Endothelial cell (in vitro differentiated cells): ENCODE measurements at regions not wholly inside any gene's neighbourhood (a gene's known extent, or its start where the extent isn't known, plus 50 kb on each side); places are given as distances from the start of the nearest gene placed in this dataset.

Source experiments
- DNase-seq: peaks from one replicate; pipeline ENCODE4 v3.0.0; 2021; ENCODE audit warnings: low spot score
- H3K27ac Mint-ChIP-seq: one replicate; pipeline ENCODE4 v1.8.0; 2021; ENCODE audit warnings: mixed read lengths, inconsistent platforms; ENCODE audit not compliant: unreplicated experiment
- H3K27me3 Mint-ChIP-seq: one replicate; pipeline ENCODE4 v1.8.0; 2021; ENCODE audit warnings: mild to moderate bottlenecking, moderate library complexity, mixed read lengths, inconsistent platforms; ENCODE audit not compliant: unreplicated experiment
- H3K36me3 Mint-ChIP-seq: one replicate; pipeline ENCODE4 v1.8.0; 2021; ENCODE audit warnings: mild to moderate bottlenecking, low read depth, mixed read lengths, inconsistent platforms; ENCODE audit not compliant: unreplicated experiment
- H3K4me1 Mint-ChIP-seq: one replicate; pipeline ENCODE4 v1.8.0; 2021; ENCODE audit warnings: mild to moderate bottlenecking, mixed read lengths, inconsistent platforms; ENCODE audit not compliant: unreplicated experiment
- H3K4me3 Mint-ChIP-seq: one replicate; pipeline ENCODE4 v1.8.0; 2021; ENCODE audit warnings: mild to moderate bottlenecking, mixed read lengths, inconsistent platforms; ENCODE audit not compliant: unreplicated experiment
- H3K9me3 Mint-ChIP-seq: one replicate; pipeline ENCODE4 v1.8.0; 2021; ENCODE audit warnings: mixed read lengths, inconsistent platforms; ENCODE audit not compliant: unreplicated experiment
- CTCF ChIP-seq: fragments of 200-600 bp; sonication (generic); IDR thresholded peaks from one replicate; pipeline ENCODE4 v1.5.0; 2021; ENCODE audit warnings: antibody characterized with exemption; ENCODE audit not compliant: unreplicated experiment

- Mint-ChIP-seq H3K27me3 (peaks cover 5% of the 10 kb centered on the region), H3K4me3 (no peak overlapping the region), H3K4me1 (no peaks in the 10 kb centered on the region), H3K27ac (no peak overlapping the region), H3K36me3 (no peaks in the 10 kb centered on the region), H3K9me3 (no peaks in the 10 kb centered on the region)
- TF ChIP-seq CTCF: no peak
- DNase-seq: no peak
Observed at GRCh38 chr3:43950775-43951174, 260.0 kb downstream of the ABHD5 start.

- Mint-ChIP-seq H3K4me3 (no peak overlapping the region), H3K36me3 (no peaks in the 10 kb centered on the region), H3K9me3 (no peaks in the 10 kb centered on the region), H3K27ac (no peak overlapping the region), H3K27me3 (peaks cover 5% of the 10 kb centered on the region), H3K4me1 (no peaks in the 10 kb centered on the region)
- no peak for TF ChIP-seq CTCF
- DNase-seq: no peak
Observed at GRCh38 chr3:43951813-43952212, 261.1 kb downstream of the ABHD5 start.

GRCh38 chr3:43953380-43953779, 262.6 kb downstream of the ABHD5 start:
- Mint-ChIP-seq H3K27me3 (peaks cover 2% of the 10 kb centered on the region), H3K9me3 (no peaks in the 10 kb centered on the region), H3K4me1 (no peaks in the 10 kb centered on the region), H3K4me3 (no peak overlapping the region), H3K27ac (no peak overlapping the region), H3K36me3 (no peaks in the 10 kb centered on the region)
- no peak for TF ChIP-seq CTCF
- no peak for DNase-seq

- no peak for DNase-seq
- Mint-ChIP-seq H3K4me1 (no peaks in the 10 kb centered on the region), H3K27me3 (peaks cover 2% of the 10 kb centered on the region), H3K9me3 (no peaks in the 10 kb centered on the region), H3K4me3 (no peak overlapping the region), H3K36me3 (no peaks in the 10 kb centered on the region), H3K27ac (no peak overlapping the region)
- no peak for TF ChIP-seq CTCF
Observed at GRCh38 chr3:43953814-43954692, 263.3 kb downstream of the ABHD5 start.

GRCh38 chr3:43956945-43957344, 266.2 kb downstream of the ABHD5 start:
- H3K36me3 Mint-ChIP-seq: no peaks in the 10 kb centered on the region
- H3K4me3 Mint-ChIP-seq: no peak overlapping the region
- no peaks in the 10 kb centered on the region for H3K4me1 Mint-ChIP-seq
- DNase-seq: no peak
- no peaks in the 10 kb centered on the region for H3K27me3 Mint-ChIP-seq
- no peak overlapping the region for H3K27ac Mint-ChIP-seq
- no peaks in the 10 kb centered on the region for H3K9me3 Mint-ChIP-seq
- no peak for TF ChIP-seq CTCF
